GM23248 (cell line): ENCODE measurements at regions not wholly inside any gene's neighbourhood (a gene's known extent, or its start where the extent isn't known, plus 50 kb on each side); places are given as distances from the start of the nearest gene placed in this dataset.

Source experiments
- EZH2 ChIP-seq: fragments of 200-600 bp; sonication (generic); IDR thresholded peaks from 2 replicates; pipeline ENCODE4 v1.6.1; 2018; ENCODE audit warnings: antibody characterized with exemption, mild to moderate bottlenecking; ENCODE audit not compliant: insufficient read depth, poor library complexity, severe bottlenecking
- EZH2phosphoT487 ChIP-seq: fragments of 200-600 bp; sonication (generic); IDR thresholded peaks from 2 replicates; pipeline ENCODE4 v1.6.1; 2018; ENCODE audit warnings: antibody characterized with exemption, moderate library complexity, mild to moderate bottlenecking, low read depth; ENCODE audit not compliant: insufficient read depth

DNA sequence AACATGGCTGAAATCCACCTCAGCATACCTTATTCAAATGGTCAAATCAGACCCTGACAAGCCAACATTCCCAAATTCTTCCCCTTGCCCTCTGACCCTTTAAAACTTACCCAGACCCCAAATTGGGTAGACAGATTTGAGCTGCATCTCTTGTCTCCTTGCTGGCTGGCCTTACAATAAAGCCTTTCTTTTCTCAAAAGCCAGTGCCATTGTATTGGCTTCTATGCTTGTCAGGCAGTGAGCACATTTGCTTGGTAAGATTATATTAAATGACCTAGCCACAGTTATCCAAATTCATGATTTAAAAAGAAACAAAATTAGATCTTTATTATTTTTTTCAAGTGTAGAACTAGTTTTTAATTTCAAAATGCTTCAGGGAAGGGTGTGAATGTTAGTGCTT, 67.8 kb upstream of the FAM83B start:
- TF ChIP-seq EZH2phosphoT487: no peak
- no peak for TF ChIP-seq EZH2
